Nephron progenitor cell (in vitro differentiated cells): ENCODE measurements at regions not wholly inside any gene's neighbourhood (a gene's known extent, or its start where the extent isn't known, plus 50 kb on each side); places are given as distances from the start of the nearest gene placed in this dataset.

Source experiments
- DNase-seq: peaks from one replicate; pipeline ENCODE4 v3.0.0; 2021
- H3K27ac Mint-ChIP-seq: 2 replicates; pipeline ENCODE4 v1.8.0; 2021; ENCODE audit warnings: mild to moderate bottlenecking, moderate library complexity, mixed read lengths
- H3K27me3 Mint-ChIP-seq: 2 replicates; pipeline ENCODE4 v1.8.0; 2021; ENCODE audit warnings: mild to moderate bottlenecking, low read depth, mixed read lengths; ENCODE audit not compliant: poor library complexity
- H3K36me3 Mint-ChIP-seq: 2 replicates; pipeline ENCODE4 v1.8.0; 2021; ENCODE audit warnings: low read depth, mixed read lengths
- H3K4me1 Mint-ChIP-seq: 2 replicates; pipeline ENCODE4 v1.8.0; 2021; ENCODE audit warnings: mixed read lengths
- H3K4me3 Mint-ChIP-seq: 2 replicates; pipeline ENCODE4 v1.8.0; 2021; ENCODE audit warnings: mild to moderate bottlenecking, moderate library complexity, mixed read lengths
- H3K9me3 Mint-ChIP-seq: 2 replicates; pipeline ENCODE4 v1.8.0; 2021; ENCODE audit warnings: mild to moderate bottlenecking, moderate library complexity, mixed read lengths
- CTCF ChIP-seq: fragments of 200-600 bp; sonication (generic); IDR thresholded peaks from 2 replicates; pipeline ENCODE4 v1.5.0; 2021; ENCODE audit warnings: antibody characterized with exemption

GRCh38 chr13:79776531-79777295 is 295.8 kb downstream of the NDFIP2 start:
- peaks cover 66% of the 10 kb centered on the region for H3K4me1 Mint-ChIP-seq
- no peaks in the 10 kb centered on the region for H3K27me3 Mint-ChIP-seq
- peaks cover 14% of the 10 kb centered on the region for H3K9me3 Mint-ChIP-seq
- H3K4me3 Mint-ChIP-seq: no peak overlapping the region
- H3K36me3 Mint-ChIP-seq: peaks cover 11% of the 10 kb centered on the region
- no peak for TF ChIP-seq CTCF
- DNase-seq: no peak
- peak overlapping the region; percentile 81 for H3K27ac Mint-ChIP-seq

DNA sequence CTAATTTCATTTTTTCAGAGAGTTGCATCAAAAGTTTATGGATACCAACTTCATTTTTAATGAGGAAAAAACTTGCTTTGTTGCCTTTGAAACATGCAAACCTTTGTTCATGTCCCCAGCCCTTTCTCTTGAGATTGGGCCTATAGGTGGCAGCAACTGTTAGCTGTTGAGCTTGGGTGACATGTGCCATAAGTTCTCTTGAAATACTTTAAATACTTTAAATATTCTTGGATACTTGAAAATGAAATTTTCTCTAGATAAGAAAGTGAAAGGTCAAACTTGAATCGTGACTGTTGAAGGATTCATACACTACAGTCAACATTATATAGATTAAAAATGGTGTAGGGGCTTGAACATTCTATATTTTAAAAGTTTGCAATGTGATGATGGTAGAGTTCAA is 294.9 kb downstream of the NDFIP2 start:
- Mint-ChIP-seq H3K36me3 (peaks cover 20% of the 10 kb centered on the region), H3K4me3 (no peak overlapping the region), H3K27ac (peak overlapping the region; percentile 81), H3K27me3 (no peaks in the 10 kb centered on the region), H3K4me1 (peaks cover 62% of the 10 kb centered on the region), H3K9me3 (peaks cover 23% of the 10 kb centered on the region)
- DNase-seq: no peak
- TF ChIP-seq CTCF: peak; percentile 50

DNA sequence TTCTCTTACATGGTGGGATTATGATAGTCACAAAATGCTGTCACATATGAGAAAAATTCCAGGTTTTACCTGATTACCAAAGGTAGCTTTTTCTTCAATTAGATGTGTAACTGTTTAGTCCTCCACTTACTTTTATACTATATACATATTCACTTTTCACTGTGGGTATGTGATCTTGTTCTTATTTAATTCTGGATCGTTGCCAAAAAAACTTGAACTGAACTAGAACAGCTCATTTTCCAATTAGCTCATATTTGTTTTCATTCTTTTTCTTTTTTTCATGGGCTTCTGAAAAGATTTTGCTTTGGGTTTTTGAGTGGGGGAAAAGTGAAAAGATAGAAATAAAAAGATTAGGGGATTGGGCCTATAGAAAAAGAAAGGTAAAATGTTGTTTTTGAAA is 291.9 kb downstream of the NDFIP2 start:
- Mint-ChIP-seq H3K4me1 (peaks cover 35% of the 10 kb centered on the region), H3K9me3 (peaks cover 35% of the 10 kb centered on the region), H3K36me3 (peaks cover 31% of the 10 kb centered on the region), H3K27me3 (no peaks in the 10 kb centered on the region), H3K27ac (no peak overlapping the region), H3K4me3 (no peak overlapping the region)
- TF ChIP-seq CTCF: no peak
- no peak for DNase-seq

DNA sequence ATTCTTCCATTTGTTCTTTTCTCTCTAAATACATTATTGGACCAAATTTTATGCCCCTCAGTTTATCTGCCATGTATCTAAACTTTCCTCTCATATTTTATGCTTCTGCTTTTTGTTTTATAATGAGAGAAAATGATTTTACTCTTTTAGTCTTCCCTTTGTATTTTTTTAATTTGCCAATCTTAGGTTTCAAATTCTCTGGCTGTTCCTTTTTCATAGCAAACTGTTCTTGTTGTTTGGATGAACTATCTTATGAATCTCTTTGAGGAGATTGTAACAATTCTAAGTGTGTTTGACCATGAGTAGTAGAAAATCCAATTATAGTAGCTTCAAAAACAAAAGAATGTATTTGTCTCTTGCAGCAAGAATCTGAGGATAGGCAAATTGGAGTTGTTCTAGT is 290.5 kb downstream of the NDFIP2 start:
- H3K36me3 Mint-ChIP-seq: peaks cover 31% of the 10 kb centered on the region
- H3K9me3 Mint-ChIP-seq: peaks cover 35% of the 10 kb centered on the region
- H3K4me3 Mint-ChIP-seq: no peak overlapping the region
- no peak overlapping the region for H3K27ac Mint-ChIP-seq
- no peak for TF ChIP-seq CTCF
- DNase-seq: no peak
- no peaks in the 10 kb centered on the region for H3K27me3 Mint-ChIP-seq
- H3K4me1 Mint-ChIP-seq: peaks cover 24% of the 10 kb centered on the region

DNA sequence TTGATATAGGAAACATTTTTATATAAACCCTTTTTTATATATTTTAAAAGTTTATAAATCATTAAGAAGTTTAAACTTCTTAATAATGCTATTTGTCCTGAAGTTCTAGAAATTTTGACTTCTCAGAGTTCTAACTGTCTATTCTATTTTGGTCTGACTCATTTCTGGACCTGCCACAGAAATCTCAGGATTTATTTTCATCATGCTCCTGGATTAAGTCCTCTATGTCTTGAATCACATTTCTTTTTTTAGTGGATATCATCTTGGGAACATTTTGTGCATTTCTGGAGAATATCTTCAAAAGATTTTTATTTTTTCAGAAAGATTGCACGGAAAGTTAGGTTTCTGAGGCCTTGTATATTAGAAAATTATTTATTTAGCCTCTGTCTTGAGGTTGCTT is 289.1 kb downstream of the NDFIP2 start:
- H3K36me3 Mint-ChIP-seq: peaks cover 31% of the 10 kb centered on the region
- no peak for TF ChIP-seq CTCF
- DNase-seq: no peak
- no peak overlapping the region for H3K27ac Mint-ChIP-seq
- H3K4me3 Mint-ChIP-seq: no peak overlapping the region
- H3K4me1 Mint-ChIP-seq: peaks cover 13% of the 10 kb centered on the region
- no peaks in the 10 kb centered on the region for H3K27me3 Mint-ChIP-seq
- H3K9me3 Mint-ChIP-seq: peaks cover 35% of the 10 kb centered on the region

DNA sequence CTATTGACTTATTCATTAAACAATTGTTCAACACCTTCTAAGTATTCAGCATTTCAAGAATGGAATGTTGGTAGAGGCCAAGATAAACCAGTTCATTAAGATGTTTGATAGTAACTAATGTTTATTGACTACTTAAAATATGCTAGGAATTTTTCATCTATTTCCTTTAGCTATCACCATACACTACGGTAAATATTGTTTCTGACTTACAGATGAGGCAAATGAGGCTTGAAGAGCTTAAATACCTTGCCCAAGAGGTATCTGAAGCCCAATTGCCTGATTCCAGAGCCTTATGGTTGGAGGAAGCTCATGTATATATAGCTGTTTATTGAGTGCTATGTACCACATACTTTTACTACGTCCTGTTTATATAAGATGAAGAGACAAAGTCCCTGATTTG is 286.2 kb downstream of the NDFIP2 start:
- Mint-ChIP-seq H3K27me3 (no peaks in the 10 kb centered on the region), H3K27ac (no peak overlapping the region)
- no peak for TF ChIP-seq CTCF

More for the DNA sequence above, 286.2 kb downstream of the NDFIP2 start:
- no peaks in the 10 kb centered on the region for H3K4me1 Mint-ChIP-seq
- peaks cover 21% of the 10 kb centered on the region for H3K36me3 Mint-ChIP-seq
- peaks cover 35% of the 10 kb centered on the region for H3K9me3 Mint-ChIP-seq
- no peak overlapping the region for H3K4me3 Mint-ChIP-seq
- DNase-seq: no peak
